Activated naive CD4-positive, alpha-beta T cell treated with anti-CD3 and anti-CD28 coated beads, Interleukin-2, amount 10 ng/mL, durations not matched to agents 7 days and 5 days (primary cell): ENCODE measurements at regions not wholly inside any gene's neighbourhood (a gene's known extent, or its start where the extent isn't known, plus 50 kb on each side); places are given as distances from the start of the nearest gene placed in this dataset.

Source experiments
- CTCF ChIA-PET: fragments of 350-600 bp; sonication (Branson Sonifier 250); formaldehyde crosslinking; loops from one replicate; lab custom pipeline; 2021; ENCODE audit warnings: antibody characterized with exemption; lab: Charles Lee
- DNase-seq: peaks from one replicate; pipeline ENCODE4 v3.0.0-alpha.2; 2020
- H3K27ac Mint-ChIP-seq: one replicate; pipeline ENCODE4 v1.8.0; 2021; ENCODE audit warnings: mild to moderate bottlenecking, moderate library complexity, mixed read lengths
- H3K27me3 Mint-ChIP-seq: one replicate; pipeline ENCODE4 v1.8.0; 2021; ENCODE audit warnings: mild to moderate bottlenecking, mixed read lengths
- H3K36me3 Mint-ChIP-seq: one replicate; pipeline ENCODE4 v1.8.0; 2021; ENCODE audit warnings: mixed read lengths
- H3K4me1 Mint-ChIP-seq: one replicate; pipeline ENCODE4 v1.8.0; 2021; ENCODE audit warnings: mixed read lengths
- H3K4me3 Mint-ChIP-seq: one replicate; pipeline ENCODE4 v1.8.0; 2021; ENCODE audit warnings: mild to moderate bottlenecking, moderate library complexity, mixed read lengths
- H3K9me3 Mint-ChIP-seq: one replicate; pipeline ENCODE4 v1.8.0; 2021; ENCODE audit warnings: mixed read lengths

- DNase-seq: no peak
- CTCF ChIA-PET: interaction anchor here (1.0 kb wide), 1 partner anchor 12 kb away, joined by 3 read pairs; no protein-coding TSS in a partner anchor
- Mint-ChIP-seq H3K27me3 (no peaks in the 10 kb centered on the region), H3K4me1 (no peaks in the 10 kb centered on the region), H3K27ac (no peak overlapping the region), H3K4me3 (no peak overlapping the region), H3K36me3 (no peaks in the 10 kb centered on the region), H3K9me3 (no peaks in the 10 kb centered on the region)
These were observed 712.9 kb downstream of the UTRN start for GRCh38 chr6:144997996-144998395.

- Mint-ChIP-seq H3K4me1 (no peaks in the 10 kb centered on the region), H3K27ac (no peak overlapping the region), H3K36me3 (no peaks in the 10 kb centered on the region), H3K27me3 (no peaks in the 10 kb centered on the region), H3K9me3 (no peaks in the 10 kb centered on the region), H3K4me3 (no peak overlapping the region)
- CTCF ChIA-PET: no interaction called here
- DNase-seq: no peak
These were observed 714.0 kb downstream of the UTRN start for GRCh38 chr6:144999127-144999526.

DNA sequence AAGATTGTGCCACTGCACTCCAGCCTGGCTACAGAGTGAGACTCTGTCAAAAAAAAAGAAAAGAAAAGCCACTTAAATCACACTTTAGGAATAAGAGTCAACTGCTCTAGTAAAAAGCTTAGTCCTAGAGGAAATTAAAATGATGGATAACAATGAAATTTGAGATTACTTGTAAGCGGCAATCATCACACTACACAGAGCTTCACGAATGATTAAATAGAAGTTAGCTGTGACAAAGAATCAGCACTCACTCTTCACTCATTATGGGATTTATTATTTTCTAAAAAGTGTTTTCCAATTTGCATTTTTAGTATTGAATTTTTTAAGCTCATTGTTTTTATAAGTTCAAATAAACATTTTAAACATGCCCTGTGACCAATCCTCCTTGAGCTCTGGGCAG lies 718.0 kb downstream of the UTRN start:
- CTCF ChIA-PET: no interaction called here
- no peaks in the 10 kb centered on the region for H3K4me1 Mint-ChIP-seq
- H3K27ac Mint-ChIP-seq: no peak overlapping the region
- H3K27me3 Mint-ChIP-seq: peaks cover 4% of the 10 kb centered on the region
- H3K9me3 Mint-ChIP-seq: no peaks in the 10 kb centered on the region
- no peak for DNase-seq
- H3K4me3 Mint-ChIP-seq: no peak overlapping the region
- no peaks in the 10 kb centered on the region for H3K36me3 Mint-ChIP-seq

GRCh38 chr6:145006914-145007313 lies 721.8 kb downstream of the UTRN start:
- DNase-seq: no peak
- H3K4me3 Mint-ChIP-seq: no peak overlapping the region
- no peak overlapping the region for H3K27ac Mint-ChIP-seq
- H3K9me3 Mint-ChIP-seq: no peaks in the 10 kb centered on the region
- no peaks in the 10 kb centered on the region for H3K36me3 Mint-ChIP-seq
- H3K27me3 Mint-ChIP-seq: peaks cover 4% of the 10 kb centered on the region
- CTCF ChIA-PET: no interaction called here
- no peaks in the 10 kb centered on the region for H3K4me1 Mint-ChIP-seq

- H3K27ac Mint-ChIP-seq: no peak overlapping the region
- H3K4me3 Mint-ChIP-seq: no peak overlapping the region
- DNase-seq: no peak
- peaks cover 4% of the 10 kb centered on the region for H3K27me3 Mint-ChIP-seq
- CTCF ChIA-PET: no interaction called here
- no peaks in the 10 kb centered on the region for H3K36me3 Mint-ChIP-seq
- H3K4me1 Mint-ChIP-seq: no peaks in the 10 kb centered on the region
- no peaks in the 10 kb centered on the region for H3K9me3 Mint-ChIP-seq
These were observed 723.6 kb downstream of the UTRN start for GRCh38 chr6:145008715-145009114.

DNA sequence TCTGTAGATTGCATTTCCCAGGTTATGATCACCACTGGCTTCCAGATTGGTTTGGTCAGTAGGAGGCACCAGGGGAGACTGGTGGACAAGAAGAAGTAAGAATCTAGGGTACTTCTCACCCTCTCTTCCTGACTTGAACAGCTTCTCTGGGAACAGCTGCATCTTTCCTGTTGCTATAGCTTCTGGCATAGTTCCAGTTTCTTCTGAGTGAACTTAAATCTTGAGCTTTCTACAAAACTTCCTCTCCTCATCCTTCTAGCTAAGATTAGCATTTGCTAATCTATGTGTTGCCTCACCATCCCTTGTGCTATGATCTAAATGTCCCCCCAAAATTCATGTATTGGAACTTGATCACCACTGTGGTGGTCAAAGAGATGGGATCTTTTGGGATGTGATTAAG lies 724.6 kb downstream of the UTRN start:
- H3K9me3 Mint-ChIP-seq: no peaks in the 10 kb centered on the region
- DNase-seq: no peak
- no peak overlapping the region for H3K4me3 Mint-ChIP-seq
- no peak overlapping the region for H3K27ac Mint-ChIP-seq
- no peaks in the 10 kb centered on the region for H3K4me1 Mint-ChIP-seq
- H3K36me3 Mint-ChIP-seq: no peaks in the 10 kb centered on the region
- CTCF ChIA-PET: no interaction called here
- peaks cover 4% of the 10 kb centered on the region for H3K27me3 Mint-ChIP-seq

DNA sequence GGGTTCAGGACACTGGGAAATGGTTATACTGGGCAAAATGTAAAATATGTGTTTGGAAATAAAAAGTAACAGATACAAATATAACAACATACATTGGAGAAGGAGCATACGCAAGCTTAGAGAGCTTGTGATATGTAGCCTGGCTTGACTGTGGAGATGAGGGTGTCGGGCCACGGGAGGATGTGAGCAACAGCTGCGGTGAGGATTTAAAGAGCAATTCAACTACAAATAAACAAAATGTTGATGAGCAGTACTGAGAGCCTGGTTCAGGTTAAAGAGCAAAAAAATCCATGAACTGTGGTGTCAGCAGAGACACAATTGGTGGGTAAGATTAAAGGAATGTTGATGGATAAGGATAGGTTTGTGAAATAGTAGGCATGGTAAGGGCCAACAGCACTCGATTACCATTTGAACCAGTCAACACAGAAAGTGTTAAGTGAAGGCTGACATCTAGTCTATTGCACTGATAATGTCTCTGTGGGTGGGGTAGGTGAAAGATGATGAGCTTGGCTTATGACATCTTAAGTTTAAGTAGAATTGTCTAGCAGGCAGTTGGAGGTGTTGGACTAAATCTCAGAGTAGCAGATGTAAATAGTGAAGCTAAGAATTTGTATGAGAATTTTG lies 723.2 kb downstream of the EPM2A start:
- no peaks in the 10 kb centered on the region for H3K36me3 Mint-ChIP-seq
- H3K9me3 Mint-ChIP-seq: no peaks in the 10 kb centered on the region
- H3K27ac Mint-ChIP-seq: no peak overlapping the region
- H3K27me3 Mint-ChIP-seq: no peaks in the 10 kb centered on the region
- no peak overlapping the region for H3K4me3 Mint-ChIP-seq
- DNase-seq: no peak
- CTCF ChIA-PET: no interaction called here
- no peaks in the 10 kb centered on the region for H3K4me1 Mint-ChIP-seq

DNA sequence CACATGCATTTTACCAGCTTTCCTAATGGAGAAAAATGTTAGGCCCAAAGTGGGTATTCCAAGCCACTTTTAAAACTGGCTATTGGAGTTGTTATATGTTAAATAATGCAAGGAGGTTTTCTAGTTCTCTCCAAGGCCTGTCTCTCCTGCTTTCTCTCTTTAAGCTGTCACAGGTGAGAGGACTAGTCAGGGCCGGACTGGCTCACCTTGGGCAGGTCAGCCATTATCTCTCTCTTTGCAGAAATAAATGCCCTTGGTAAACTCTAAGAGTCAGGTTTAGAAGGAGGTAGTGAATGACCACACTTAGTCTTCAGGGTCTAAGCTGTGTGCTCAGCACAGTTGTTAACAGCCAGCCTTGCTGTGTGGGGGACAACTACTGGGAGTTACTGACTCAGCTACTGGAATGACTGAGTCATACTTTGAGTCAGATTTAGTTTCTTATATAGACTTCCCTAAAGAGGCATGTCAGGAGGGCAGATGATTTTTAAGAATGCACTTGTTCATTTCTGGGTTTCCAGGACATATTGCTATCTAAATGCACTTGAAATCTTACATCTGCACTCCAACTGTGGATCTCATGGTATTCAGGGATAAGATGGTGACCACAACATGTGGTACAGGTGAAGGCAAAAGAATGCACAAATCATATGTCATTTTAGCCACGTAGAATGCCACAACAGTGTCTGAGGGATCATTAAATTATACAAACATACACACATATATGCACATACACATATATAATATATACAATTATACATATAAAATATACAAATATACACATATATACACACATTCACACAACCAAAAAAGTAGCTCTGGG lies 719.4 kb downstream of the EPM2A start:
- DNase-seq: no peak
- no peaks in the 10 kb centered on the region for H3K4me1 Mint-ChIP-seq
- no peaks in the 10 kb centered on the region for H3K27me3 Mint-ChIP-seq
- H3K36me3 Mint-ChIP-seq: no peaks in the 10 kb centered on the region
- H3K4me3 Mint-ChIP-seq: no peak overlapping the region
- H3K27ac Mint-ChIP-seq: no peak overlapping the region
- CTCF ChIA-PET: no interaction called here
- H3K9me3 Mint-ChIP-seq: no peaks in the 10 kb centered on the region

DNA sequence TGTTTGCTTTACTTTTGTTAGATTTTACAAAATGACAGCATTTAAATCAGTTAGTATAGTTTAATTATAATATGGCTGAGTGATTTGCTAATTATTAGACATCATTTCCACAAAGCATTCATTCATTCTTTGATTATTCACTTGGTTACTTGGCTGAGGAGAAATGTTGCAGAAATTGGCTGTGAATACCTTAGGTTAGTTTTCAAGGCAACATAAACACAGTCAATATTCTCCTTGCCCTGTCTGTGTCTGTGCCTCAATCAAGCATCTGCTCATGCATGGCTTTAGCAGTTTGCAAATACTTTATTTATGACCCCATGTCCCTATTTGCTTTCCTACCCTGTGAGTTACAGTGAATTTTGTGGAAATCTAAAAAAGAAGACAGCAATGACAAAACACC lies 718.3 kb downstream of the EPM2A start:
- Mint-ChIP-seq H3K4me3 (no peak overlapping the region), H3K27ac (no peak overlapping the region), H3K4me1 (no peaks in the 10 kb centered on the region), H3K27me3 (no peaks in the 10 kb centered on the region), H3K9me3 (no peaks in the 10 kb centered on the region), H3K36me3 (no peaks in the 10 kb centered on the region)
- CTCF ChIA-PET: no interaction called here
- DNase-seq: no peak

- H3K27ac Mint-ChIP-seq: no peak overlapping the region
- no peaks in the 10 kb centered on the region for H3K9me3 Mint-ChIP-seq
- H3K36me3 Mint-ChIP-seq: no peaks in the 10 kb centered on the region
- no peaks in the 10 kb centered on the region for H3K27me3 Mint-ChIP-seq
- DNase-seq: no peak
- H3K4me3 Mint-ChIP-seq: no peak overlapping the region
- H3K4me1 Mint-ChIP-seq: no peaks in the 10 kb centered on the region
- CTCF ChIA-PET: no interaction called here
These were observed 717.8 kb downstream of the EPM2A start for GRCh38 chr6:145017516-145017915.

- H3K4me3 Mint-ChIP-seq: no peak overlapping the region
- H3K4me1 Mint-ChIP-seq: no peaks in the 10 kb centered on the region
- CTCF ChIA-PET: no interaction called here
- no peak overlapping the region for H3K27ac Mint-ChIP-seq
- no peak for DNase-seq
- no peaks in the 10 kb centered on the region for H3K9me3 Mint-ChIP-seq
- H3K36me3 Mint-ChIP-seq: no peaks in the 10 kb centered on the region
- H3K27me3 Mint-ChIP-seq: no peaks in the 10 kb centered on the region
These were observed 717.3 kb downstream of the EPM2A start for GRCh38 chr6:145018027-145018426.

DNA sequence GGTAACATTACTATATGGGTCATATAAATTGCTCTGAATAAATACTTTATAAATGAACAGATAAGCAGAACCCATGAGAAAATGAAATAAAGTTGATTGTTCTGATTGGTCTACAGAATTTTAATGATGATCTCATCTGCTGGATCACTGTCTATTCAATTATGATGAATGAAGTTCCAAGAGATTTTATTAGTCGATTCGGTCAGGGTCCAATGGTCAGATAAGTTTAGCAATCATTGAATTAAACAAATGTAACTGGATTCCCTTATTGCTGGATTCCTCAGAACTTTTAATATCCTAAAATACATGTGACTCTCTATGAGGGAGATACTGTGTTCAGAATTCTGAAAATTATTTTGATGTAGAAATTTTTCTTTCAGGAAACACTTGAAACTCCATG lies 715.2 kb downstream of the EPM2A start:
- DNase-seq: no peak
- Mint-ChIP-seq H3K4me3 (no peak overlapping the region), H3K9me3 (no peaks in the 10 kb centered on the region), H3K36me3 (no peaks in the 10 kb centered on the region), H3K27me3 (peaks cover 7% of the 10 kb centered on the region), H3K4me1 (no peaks in the 10 kb centered on the region), H3K27ac (no peak overlapping the region)
- CTCF ChIA-PET: no interaction called here

GRCh38 chr6:145020543-145020942 lies 714.8 kb downstream of the EPM2A start:
- peaks cover 7% of the 10 kb centered on the region for H3K27me3 Mint-ChIP-seq
- H3K36me3 Mint-ChIP-seq: no peaks in the 10 kb centered on the region
- no peak for DNase-seq
- CTCF ChIA-PET: no interaction called here
- no peak overlapping the region for H3K27ac Mint-ChIP-seq
- H3K4me1 Mint-ChIP-seq: no peaks in the 10 kb centered on the region
- H3K4me3 Mint-ChIP-seq: no peak overlapping the region
- no peaks in the 10 kb centered on the region for H3K9me3 Mint-ChIP-seq

- Mint-ChIP-seq H3K4me3 (no peak overlapping the region), H3K9me3 (no peaks in the 10 kb centered on the region), H3K36me3 (no peaks in the 10 kb centered on the region), H3K4me1 (no peaks in the 10 kb centered on the region), H3K27me3 (peaks cover 7% of the 10 kb centered on the region), H3K27ac (no peak overlapping the region)
- no peak for DNase-seq
- CTCF ChIA-PET: no interaction called here
These were observed 713.0 kb downstream of the EPM2A start for GRCh38 chr6:145022199-145022796.
